ENCODE measurements at regions not wholly inside any gene's neighbourhood (a gene's known extent, or its start where the extent isn't known, plus 50 kb on each side); places are given as distances from the start of the nearest gene placed in this dataset.

DNA sequence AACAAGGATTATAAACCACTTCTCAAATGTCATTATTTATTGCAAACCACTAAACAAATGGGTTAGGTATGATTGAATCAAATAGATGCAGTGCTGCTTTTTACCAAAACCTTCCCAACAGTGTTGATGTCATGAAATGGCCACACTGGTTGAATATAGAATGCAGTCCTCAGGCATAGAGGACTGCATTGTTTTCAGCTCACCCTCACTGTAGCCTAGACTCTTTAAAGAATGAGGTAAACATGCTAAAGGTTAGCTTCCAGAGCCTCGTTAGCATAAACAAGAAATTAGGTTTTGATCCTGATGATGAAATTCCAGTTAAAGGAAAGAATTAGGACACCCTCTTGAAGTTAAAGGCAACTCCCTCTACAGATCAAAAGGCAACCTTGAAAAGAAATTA lies 224.3 kb downstream of the ALDH8A1 start:
- H3K4me3 ChIP-seq (ENCODE audit: low read depth, low read length), result no peak overlapping the region
- DNase-seq (ENCODE audit: low read depth), result no peak
- TF ChIP-seq, protein P1, sequence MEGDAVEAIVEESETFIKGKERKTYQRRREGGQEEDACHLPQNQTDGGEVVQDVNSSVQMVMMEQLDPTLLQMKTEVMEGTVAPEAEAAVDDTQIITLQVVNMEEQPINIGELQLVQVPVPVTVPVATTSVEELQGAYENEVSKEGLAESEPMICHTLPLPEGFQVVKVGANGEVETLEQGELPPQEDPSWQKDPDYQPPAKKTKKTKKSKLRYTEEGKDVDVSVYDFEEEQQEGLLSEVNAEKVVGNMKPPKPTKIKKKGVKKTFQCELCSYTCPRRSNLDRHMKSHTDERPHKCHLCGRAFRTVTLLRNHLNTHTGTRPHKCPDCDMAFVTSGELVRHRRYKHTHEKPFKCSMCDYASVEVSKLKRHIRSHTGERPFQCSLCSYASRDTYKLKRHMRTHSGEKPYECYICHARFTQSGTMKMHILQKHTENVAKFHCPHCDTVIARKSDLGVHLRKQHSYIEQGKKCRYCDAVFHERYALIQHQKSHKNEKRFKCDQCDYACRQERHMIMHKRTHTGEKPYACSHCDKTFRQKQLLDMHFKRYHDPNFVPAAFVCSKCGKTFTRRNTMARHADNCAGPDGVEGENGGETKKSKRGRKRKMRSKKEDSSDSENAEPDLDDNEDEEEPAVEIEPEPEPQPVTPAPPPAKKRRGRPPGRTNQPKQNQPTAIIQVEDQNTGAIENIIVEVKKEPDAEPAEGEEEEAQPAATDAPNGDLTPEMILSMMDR (IDR thresholded peaks at IDR 0.05; ENCODE audit: insufficient read depth, low read depth, low read length, missing control alignments), result no peak

DNA sequence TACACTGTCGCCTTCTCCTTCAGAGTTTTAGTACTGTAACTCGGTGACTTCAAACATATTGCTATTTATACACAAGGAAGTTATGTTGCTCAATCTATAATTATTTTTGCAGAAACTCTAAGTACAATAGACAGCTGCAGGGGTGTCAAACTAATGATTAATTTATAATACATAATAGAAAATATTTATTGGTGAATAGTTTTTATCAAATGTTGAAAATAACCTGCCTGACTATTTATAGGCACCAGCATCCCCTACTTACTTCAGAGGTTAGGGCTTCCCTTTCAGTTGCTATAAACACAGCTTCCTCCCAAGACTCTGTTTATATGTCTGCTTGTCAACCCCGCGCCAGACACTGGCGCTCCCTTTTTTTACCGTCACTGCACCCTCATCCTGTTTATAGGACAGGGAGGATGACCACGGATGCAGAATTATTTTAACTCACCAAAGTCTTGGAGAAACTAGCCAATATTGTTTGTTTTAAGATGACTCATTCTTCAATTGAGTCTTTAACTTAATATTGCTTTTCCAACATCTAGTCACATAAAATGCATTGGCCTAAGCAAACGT lies 225.0 kb downstream of the ALDH8A1 start:
- TF ChIP-seq, protein P1 (IDR thresholded peaks at IDR 0.05; ENCODE audit: insufficient read depth, low read depth, low read length, missing control alignments), result no peak
- H3K4me3 ChIP-seq (ENCODE audit: low read depth, low read length), result no peak overlapping the region
- DNase-seq (ENCODE audit: low read depth), result no peak

DNA sequence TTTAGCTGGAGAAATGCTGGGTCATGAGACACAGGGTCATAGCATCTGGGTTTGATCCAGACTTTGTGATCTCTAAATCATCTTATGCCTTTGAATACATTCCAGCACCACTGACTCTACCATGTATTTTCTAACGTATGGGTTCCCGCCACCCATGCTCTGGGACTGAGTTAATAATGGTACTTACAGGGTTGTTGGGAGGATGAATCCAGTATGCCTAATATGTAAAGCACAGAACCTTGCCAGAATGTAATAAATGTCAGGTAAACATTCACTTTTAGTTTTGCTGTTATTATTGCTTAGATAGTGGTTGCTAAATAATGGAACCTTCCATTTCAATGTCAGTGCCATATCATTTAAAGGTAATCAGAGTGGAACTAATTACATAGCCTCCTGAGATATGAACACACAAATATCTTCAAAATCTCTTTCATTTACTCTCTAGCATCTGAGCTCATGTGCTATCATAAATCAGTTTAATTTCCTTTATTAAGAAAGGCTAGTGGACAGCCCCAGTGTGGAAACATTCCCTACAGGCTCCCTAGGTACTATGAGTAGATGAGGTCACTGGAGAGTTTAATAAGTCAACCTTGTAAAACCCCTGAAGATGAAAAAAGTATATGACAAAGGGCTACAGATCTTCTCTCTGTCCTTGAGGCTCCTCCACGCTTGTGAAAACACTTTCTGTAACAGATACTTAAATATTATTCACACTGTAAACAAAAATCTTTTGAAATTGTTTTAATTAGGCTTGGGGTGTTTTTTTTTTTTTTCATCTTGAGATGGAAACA lies 226.6 kb downstream of the ALDH8A1 start:
- no peak for DNase-seq (ENCODE audit: low read depth)
- TF ChIP-seq, protein P1 (IDR thresholded peaks at IDR 0.05; ENCODE audit: insufficient read depth, low read depth, low read length, missing control alignments), result no peak
- no peak overlapping the region for H3K4me3 ChIP-seq (ENCODE audit: low read depth, low read length)

DNA sequence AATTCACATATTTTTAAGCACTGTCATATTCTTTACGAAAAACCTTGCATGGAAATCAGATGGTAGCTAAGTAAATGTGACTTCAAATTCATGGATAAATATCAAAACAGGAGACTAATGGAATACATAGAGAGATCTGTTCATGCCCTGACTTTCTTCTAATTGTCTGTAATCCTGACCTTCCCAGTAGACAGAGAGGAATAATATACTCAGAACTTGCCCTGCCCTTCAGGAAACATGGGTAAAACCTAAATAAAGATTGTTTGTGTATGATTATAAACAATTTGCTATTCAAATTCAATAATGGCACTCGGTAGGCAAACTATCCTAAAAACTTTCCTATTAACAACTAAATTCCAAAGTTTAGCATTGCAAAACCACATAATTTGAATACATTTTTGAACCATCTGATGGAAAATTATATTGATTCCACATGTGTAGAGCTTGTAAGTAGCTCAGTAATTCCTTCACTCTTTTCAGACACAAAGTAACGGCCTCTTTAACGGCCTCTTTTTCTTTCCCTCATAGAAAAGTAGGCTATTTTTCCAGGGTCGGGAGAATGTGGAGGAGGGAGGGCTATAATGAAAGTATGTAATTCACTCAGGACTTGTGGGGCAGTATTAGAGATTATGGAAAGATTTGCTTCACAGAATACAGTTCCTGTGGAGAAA lies 227.6 kb downstream of the ALDH8A1 start:
- no peak overlapping the region for H3K4me3 ChIP-seq (ENCODE audit: low read depth, low read length)
- no peak for DNase-seq (ENCODE audit: low read depth)
- TF ChIP-seq, protein P1 (IDR thresholded peaks at IDR 0.05; ENCODE audit: insufficient read depth, low read depth, low read length, missing control alignments), result no peak

DNA sequence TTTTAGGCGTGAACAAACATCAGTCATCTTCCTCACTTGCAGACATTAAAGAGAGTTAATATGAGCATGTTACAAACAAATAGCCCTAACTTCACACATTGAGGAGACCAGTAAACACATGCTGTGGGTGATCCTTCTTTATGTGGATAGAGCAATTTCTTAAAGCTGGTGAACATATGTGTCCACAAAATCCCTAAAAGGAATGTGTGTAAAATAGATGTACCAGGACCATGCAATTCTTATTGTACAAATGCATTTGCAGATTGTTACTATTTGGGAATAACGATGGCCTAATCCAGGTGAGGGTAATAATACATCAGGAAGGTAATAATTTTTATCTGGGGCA lies 228.9 kb downstream of the ALDH8A1 start:
- no peak overlapping the region for H3K4me3 ChIP-seq (ENCODE audit: low read depth, low read length)
- TF ChIP-seq, protein P1 (IDR thresholded peaks at IDR 0.05; ENCODE audit: insufficient read depth, low read depth, low read length, missing control alignments), result no peak
- no peak for DNase-seq (ENCODE audit: low read depth)

DNA sequence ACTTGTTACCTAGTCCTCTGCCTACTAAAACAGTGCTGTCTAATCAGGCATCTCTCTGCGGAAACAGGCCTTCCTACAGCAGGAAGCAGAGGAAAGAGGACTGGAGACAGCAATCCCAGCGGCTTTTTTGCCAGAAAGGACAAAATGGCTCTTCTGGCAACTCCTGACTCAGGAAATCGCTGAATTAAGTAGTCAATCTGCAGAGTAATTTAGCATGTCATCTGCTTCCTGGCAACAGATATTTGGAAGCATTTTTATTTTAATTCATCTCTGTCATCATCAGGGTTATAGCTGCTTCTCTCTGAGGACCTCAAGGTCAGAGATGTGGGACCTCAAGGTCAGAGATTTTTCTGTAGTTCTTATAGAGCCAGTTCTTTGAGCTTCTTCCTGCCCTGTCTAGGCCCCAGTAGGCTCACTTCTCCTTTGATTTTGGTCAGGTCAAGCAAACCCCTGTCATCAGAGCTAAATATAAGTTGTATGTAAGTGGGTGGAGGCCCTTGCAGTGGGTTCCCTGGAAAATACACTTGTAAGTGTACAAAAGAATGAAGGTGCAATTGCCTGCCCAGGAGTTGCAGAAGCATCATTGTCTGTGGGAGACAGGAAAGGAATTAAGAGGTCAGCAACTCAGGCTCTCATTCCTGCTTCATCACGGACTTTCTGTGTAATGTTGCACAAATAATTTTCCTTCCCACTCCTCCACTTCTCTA lies 229.4 kb downstream of the ALDH8A1 start:
- no peak overlapping the region for H3K4me3 ChIP-seq (ENCODE audit: low read depth, low read length)
- DNase-seq (ENCODE audit: low read depth), result no peak
- TF ChIP-seq, protein P1 (IDR thresholded peaks at IDR 0.05; ENCODE audit: insufficient read depth, low read depth, low read length, missing control alignments), result no peak
